ENCODE measurements at regions not wholly inside any gene's neighbourhood (a gene's known extent, or its start where the extent isn't known, plus 50 kb on each side); places are given as distances from the start of the nearest gene placed in this dataset.
"Not testable (repeated sequence)": the region's sequence is repeated elsewhere in the genome, so short reads cannot be mapped to it uniquely, and the experiment has no call there.

GRCh38 chr19:13634658-13635057 lies 128.4 kb upstream of the CACNA1A start:
- TF ChIP-seq, protein P1, sequence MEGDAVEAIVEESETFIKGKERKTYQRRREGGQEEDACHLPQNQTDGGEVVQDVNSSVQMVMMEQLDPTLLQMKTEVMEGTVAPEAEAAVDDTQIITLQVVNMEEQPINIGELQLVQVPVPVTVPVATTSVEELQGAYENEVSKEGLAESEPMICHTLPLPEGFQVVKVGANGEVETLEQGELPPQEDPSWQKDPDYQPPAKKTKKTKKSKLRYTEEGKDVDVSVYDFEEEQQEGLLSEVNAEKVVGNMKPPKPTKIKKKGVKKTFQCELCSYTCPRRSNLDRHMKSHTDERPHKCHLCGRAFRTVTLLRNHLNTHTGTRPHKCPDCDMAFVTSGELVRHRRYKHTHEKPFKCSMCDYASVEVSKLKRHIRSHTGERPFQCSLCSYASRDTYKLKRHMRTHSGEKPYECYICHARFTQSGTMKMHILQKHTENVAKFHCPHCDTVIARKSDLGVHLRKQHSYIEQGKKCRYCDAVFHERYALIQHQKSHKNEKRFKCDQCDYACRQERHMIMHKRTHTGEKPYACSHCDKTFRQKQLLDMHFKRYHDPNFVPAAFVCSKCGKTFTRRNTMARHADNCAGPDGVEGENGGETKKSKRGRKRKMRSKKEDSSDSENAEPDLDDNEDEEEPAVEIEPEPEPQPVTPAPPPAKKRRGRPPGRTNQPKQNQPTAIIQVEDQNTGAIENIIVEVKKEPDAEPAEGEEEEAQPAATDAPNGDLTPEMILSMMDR (IDR thresholded peaks at IDR 0.05; ENCODE audit: borderline replicate concordance) = no peak
- H3K9me3 ChIP-seq (replicated peaks) = peaks cover 14% of the 10 kb centered on the region
- no peak overlapping the region for H3K4me3 ChIP-seq
- H3K27ac ChIP-seq (replicated peaks) = no peak overlapping the region
- no peaks in the 10 kb centered on the region for H3K36me3 ChIP-seq
- no peaks in the 10 kb centered on the region for H3K4me1 ChIP-seq
- no peak for DNase-seq
- intact Hi-C loops (cut with micrococcal nuclease) = no loop called here
- H3K27me3 ChIP-seq (ENCODE audit: low read depth) = peaks cover 51% of the 10 kb centered on the region

GRCh38 chr19:13633522-13633922 lies 127.2 kb upstream of the CACNA1A start:
- no peak for DNase-seq
- intact Hi-C loops (cut with micrococcal nuclease) = no loop called here
- TF ChIP-seq, protein P1 (IDR thresholded peaks at IDR 0.05; ENCODE audit: borderline replicate concordance) = no peak

DNA sequence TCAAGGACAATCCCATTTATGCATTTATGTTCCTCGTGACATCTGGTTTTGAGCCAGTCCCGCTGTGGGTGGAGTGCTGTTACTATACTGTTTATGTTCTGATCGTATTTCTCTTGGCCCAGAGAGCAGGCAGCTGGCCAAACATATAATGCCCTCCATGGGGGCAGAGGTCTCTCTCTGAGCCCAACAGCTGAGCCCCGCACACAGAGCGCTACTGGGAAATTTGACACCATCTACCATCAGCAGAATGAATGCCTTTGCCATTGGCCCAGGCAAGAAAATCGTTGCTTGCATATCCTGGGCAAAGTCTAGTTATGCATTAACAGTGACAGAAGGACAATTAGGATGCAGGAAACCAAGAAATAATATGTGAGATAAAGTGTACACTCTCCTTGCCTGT lies 126.8 kb upstream of the CACNA1A start:
- H3K4me1 ChIP-seq = no peaks in the 10 kb centered on the region
- peaks cover 7% of the 10 kb centered on the region for H3K9me3 ChIP-seq (replicated peaks)
- intact Hi-C loops (cut with micrococcal nuclease) = no loop called here
- H3K36me3 ChIP-seq = no peaks in the 10 kb centered on the region
- H3K4me3 ChIP-seq = no peak overlapping the region
- TF ChIP-seq, protein P1 (IDR thresholded peaks at IDR 0.05; ENCODE audit: borderline replicate concordance) = no peak
- DNase-seq = no peak
- H3K27ac ChIP-seq (replicated peaks) = no peak overlapping the region
- H3K27me3 ChIP-seq (ENCODE audit: low read depth) = peaks cover 51% of the 10 kb centered on the region

More at GRCh38 chr19:13633522-13633922, 127.2 kb upstream of the CACNA1A start:
- no peak overlapping the region for H3K27ac ChIP-seq (replicated peaks)
- peaks cover 51% of the 10 kb centered on the region for H3K27me3 ChIP-seq (ENCODE audit: low read depth)
- H3K9me3 ChIP-seq (replicated peaks) = peaks cover 7% of the 10 kb centered on the region
- no peaks in the 10 kb centered on the region for H3K36me3 ChIP-seq
- no peak overlapping the region for H3K4me3 ChIP-seq
- no peaks in the 10 kb centered on the region for H3K4me1 ChIP-seq

DNA sequence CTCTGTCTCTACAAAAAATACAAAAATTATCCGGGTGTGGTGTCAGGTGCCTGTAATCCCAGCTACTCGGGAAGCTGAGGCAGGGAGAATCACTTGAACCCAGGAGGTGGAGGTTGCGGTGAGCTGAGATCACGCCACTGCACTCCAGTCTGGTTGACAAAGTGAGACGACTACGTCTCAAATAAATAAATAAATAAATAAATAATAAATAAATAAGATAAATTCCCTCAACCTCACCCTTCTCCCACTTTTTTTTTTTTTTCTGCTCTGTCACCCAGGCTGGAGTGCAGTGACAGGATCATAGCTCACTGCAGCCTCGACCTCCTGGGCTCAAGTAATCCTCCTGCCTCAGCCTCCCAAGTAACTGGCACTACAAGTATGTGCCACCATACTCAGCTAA lies 125.9 kb upstream of the CACNA1A start:
- peaks cover 51% of the 10 kb centered on the region for H3K27me3 ChIP-seq (ENCODE audit: low read depth)
- H3K4me3 ChIP-seq; H3K9me3 ChIP-seq (replicated peaks); H3K4me1 ChIP-seq; intact Hi-C loops (cut with micrococcal nuclease); DNase-seq; H3K36me3 ChIP-seq; H3K27ac ChIP-seq (replicated peaks): not testable (repeated sequence)

GRCh38 chr19:13629687-13630357 lies 123.5 kb upstream of the CACNA1A start:
- Histone ChIP-seq H3K4me3 (no peak overlapping the region), H3K27me3 (ENCODE audit: low read depth) (peaks cover 57% of the 10 kb centered on the region), H3K9me3 (replicated peaks) (peaks cover 6% of the 10 kb centered on the region), H3K4me1 (no peaks in the 10 kb centered on the region), H3K36me3 (no peaks in the 10 kb centered on the region), H3K27ac (replicated peaks) (no peak overlapping the region)
- intact Hi-C loops (cut with micrococcal nuclease) = no loop called here
- TF ChIP-seq, protein P1 (IDR thresholded peaks at IDR 0.05; ENCODE audit: borderline replicate concordance) = no peak
- DNase-seq = no peak

DNA sequence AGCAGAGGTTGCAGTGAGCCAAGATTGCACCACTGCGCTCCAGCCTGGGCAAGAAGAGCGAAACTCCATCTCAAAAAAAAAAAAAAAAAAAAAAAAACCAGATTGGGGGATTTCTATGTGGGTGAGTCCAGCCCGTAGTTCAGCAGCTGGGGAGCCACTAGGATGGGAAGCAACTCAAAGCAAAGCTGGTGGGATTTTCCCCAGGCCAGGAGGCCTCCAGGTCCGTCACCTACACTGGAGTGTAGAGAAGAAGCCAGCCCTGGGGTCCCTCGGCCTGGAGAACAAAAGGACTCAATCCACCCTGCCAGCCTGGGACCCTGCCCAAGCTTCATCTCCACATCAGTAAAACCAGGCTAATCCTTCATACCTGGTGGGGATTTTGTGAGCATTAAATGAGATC lies 121.3 kb upstream of the CACNA1A start:
- Histone ChIP-seq H3K36me3 (no peaks in the 10 kb centered on the region), H3K27me3 (ENCODE audit: low read depth) (peaks cover 80% of the 10 kb centered on the region), H3K9me3 (replicated peaks) (no peaks in the 10 kb centered on the region), H3K4me3 (no peak overlapping the region), H3K4me1 (no peaks in the 10 kb centered on the region), H3K27ac (replicated peaks) (no peak overlapping the region)
- TF ChIP-seq, protein P1 (IDR thresholded peaks at IDR 0.05; ENCODE audit: borderline replicate concordance) = no peak
- intact Hi-C loops (cut with micrococcal nuclease) = no loop called here
- DNase-seq = no peak

All from left ventricle myocardium inferior (tissue), 1 donor.